ENCODE measurements at regions not wholly inside any gene's neighbourhood (a gene's known extent, or its start where the extent isn't known, plus 50 kb on each side); places are given as distances from the start of the nearest gene placed in this dataset.

DNA sequence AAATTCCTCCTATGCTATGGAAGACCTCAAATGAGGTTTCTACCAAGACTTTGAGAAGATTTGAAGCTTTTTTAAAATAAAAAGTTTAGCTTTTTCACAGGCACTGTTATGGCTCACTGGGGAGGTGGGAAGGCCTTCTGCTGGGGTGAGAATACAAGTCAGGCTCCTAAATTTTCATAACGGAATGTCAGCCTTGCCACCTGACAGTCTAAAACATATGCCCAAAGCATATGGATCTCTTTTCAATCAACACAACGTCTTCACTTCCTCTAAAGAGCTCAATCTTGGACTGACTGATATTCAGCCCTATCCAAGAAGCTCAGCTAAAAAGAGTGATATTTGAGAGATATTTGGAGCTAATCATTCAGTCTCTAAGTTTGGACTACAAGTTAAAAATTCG, 57.1 kb upstream of the LIN7C start:
- in situ Hi-C loops (cut with HindIII; ENCODE audit: low pct_unique_long_range_greater_than_20kb, low sequenced_read_pairs) (no loop called here), intact Hi-C loops (cut with micrococcal nuclease; ENCODE audit: unreplicated experiment) (no loop called here)
- no peak overlapping the region for H3K27ac ChIP-seq (ENCODE audit: low read length)
- no peak overlapping the region for H3K4me3 ChIP-seq (ENCODE audit: low read depth in 2 of 2, low read length in 2 of 2)
- H3K9me3 ChIP-seq (ENCODE audit: control insufficient read depth, insufficient read depth, low read depth, low read length) = no peaks in the 10 kb centered on the region
- POLR2A ChIA-PET = no interaction called here
- no peaks in the 10 kb centered on the region for H3K27me3 ChIP-seq (ENCODE audit: control insufficient read depth, insufficient read depth, low read length)
- CTCF ChIA-PET = no interaction called here
- DNase-seq (ENCODE audit: low read depth, low spot score) (no peak), ATAC-seq (no peak)
- no peaks in the 10 kb centered on the region for H3K4me1 ChIP-seq (ENCODE audit: control insufficient read depth, insufficient read depth, low read length)
- TF ChIP-seq POLR2AphosphoS5 (IDR thresholded peaks at IDR 0.05; ENCODE audit: low read depth, low read length) = no peak
- TF ChIP-seq TCF7L2 (IDR thresholded peaks at IDR 0.05; ENCODE audit: low read depth, low read length) = no peak
- TF ChIP-seq CTCF (IDR thresholded peaks at IDR 0.05) = no peak
- TF ChIP-seq, protein P1, sequence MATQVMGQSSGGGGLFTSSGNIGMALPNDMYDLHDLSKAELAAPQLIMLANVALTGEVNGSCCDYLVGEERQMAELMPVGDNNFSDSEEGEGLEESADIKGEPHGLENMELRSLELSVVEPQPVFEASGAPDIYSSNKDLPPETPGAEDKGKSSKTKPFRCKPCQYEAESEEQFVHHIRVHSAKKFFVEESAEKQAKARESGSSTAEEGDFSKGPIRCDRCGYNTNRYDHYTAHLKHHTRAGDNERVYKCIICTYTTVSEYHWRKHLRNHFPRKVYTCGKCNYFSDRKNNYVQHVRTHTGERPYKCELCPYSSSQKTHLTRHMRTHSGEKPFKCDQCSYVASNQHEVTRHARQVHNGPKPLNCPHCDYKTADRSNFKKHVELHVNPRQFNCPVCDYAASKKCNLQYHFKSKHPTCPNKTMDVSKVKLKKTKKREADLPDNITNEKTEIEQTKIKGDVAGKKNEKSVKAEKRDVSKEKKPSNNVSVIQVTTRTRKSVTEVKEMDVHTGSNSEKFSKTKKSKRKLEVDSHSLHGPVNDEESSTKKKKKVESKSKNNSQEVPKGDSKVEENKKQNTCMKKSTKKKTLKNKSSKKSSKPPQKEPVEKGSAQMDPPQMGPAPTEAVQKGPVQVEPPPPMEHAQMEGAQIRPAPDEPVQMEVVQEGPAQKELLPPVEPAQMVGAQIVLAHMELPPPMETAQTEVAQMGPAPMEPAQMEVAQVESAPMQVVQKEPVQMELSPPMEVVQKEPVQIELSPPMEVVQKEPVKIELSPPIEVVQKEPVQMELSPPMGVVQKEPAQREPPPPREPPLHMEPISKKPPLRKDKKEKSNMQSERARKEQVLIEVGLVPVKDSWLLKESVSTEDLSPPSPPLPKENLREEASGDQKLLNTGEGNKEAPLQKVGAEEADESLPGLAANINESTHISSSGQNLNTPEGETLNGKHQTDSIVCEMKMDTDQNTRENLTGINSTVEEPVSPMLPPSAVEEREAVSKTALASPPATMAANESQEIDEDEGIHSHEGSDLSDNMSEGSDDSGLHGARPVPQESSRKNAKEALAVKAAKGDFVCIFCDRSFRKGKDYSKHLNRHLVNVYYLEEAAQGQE (IDR thresholded peaks at IDR 0.05; ENCODE audit: insufficient read depth in 1 of 2, low read depth in 2 of 2, low read length in 1 of 2) = no peak
- TF ChIP-seq SIN3A (IDR thresholded peaks at IDR 0.05; ENCODE audit: borderline replicate concordance, insufficient read depth, low read depth, low read length) = no peak
- BruUV-seq (replicated peaks) = no TSS peak
- no peaks in the 10 kb centered on the region for H3K36me3 ChIP-seq (ENCODE audit: control insufficient read depth, insufficient read depth, low read length)

GRCh38 chr11:27563201-27563600, 56.6 kb upstream of the LIN7C start:
- intact Hi-C loops (cut with micrococcal nuclease; ENCODE audit: unreplicated experiment) (no loop called here), in situ Hi-C loops (cut with HindIII; ENCODE audit: low pct_unique_long_range_greater_than_20kb, low sequenced_read_pairs) (no loop called here)
- H3K4me3 ChIP-seq (ENCODE audit: low read depth in 2 of 2, low read length in 2 of 2) = no peak overlapping the region
- no peaks in the 10 kb centered on the region for H3K9me3 ChIP-seq (ENCODE audit: control insufficient read depth, insufficient read depth, low read depth, low read length)
- H3K27me3 ChIP-seq (ENCODE audit: control insufficient read depth, insufficient read depth, low read length) = no peaks in the 10 kb centered on the region
- H3K4me1 ChIP-seq (ENCODE audit: control insufficient read depth, insufficient read depth, low read length) = no peaks in the 10 kb centered on the region
- no peak overlapping the region for H3K27ac ChIP-seq (ENCODE audit: low read length)
- ChIA-PET CTCF (no interaction called here), POLR2A (no interaction called here)
- DNase-seq (ENCODE audit: low read depth, low spot score) (no peak), ATAC-seq (no peak)
- H3K36me3 ChIP-seq (ENCODE audit: control insufficient read depth, insufficient read depth, low read length) = no peaks in the 10 kb centered on the region
- TF ChIP-seq CTCF (IDR thresholded peaks at IDR 0.05) = no peak
- TF ChIP-seq SIN3A (IDR thresholded peaks at IDR 0.05; ENCODE audit: borderline replicate concordance, insufficient read depth, low read depth, low read length) = no peak
- no peak for TF ChIP-seq TCF7L2 (IDR thresholded peaks at IDR 0.05; ENCODE audit: low read depth, low read length)
- TF ChIP-seq, protein P1 (IDR thresholded peaks at IDR 0.05; ENCODE audit: insufficient read depth in 1 of 2, low read depth in 2 of 2, low read length in 1 of 2) = no peak
- TF ChIP-seq POLR2AphosphoS5 (IDR thresholded peaks at IDR 0.05; ENCODE audit: low read depth, low read length) = no peak
- no TSS peak for BruUV-seq (replicated peaks)
